GM21528 (cell line): ENCODE measurements at regions not wholly inside any gene's neighbourhood (a gene's known extent, or its start where the extent isn't known, plus 50 kb on each side); places are given as distances from the start of the nearest gene placed in this dataset.
A peak's percentile ranks its signal among the peaks of the same experiment; 100 is the strongest.
"Not testable (repeated sequence)": the region's sequence is repeated elsewhere in the genome, so short reads cannot be mapped to it uniquely, and the experiment has no call there.

ENCODE experiments used
- ATAC-seq: cut with Tn5 transposase; IDR thresholded peaks from one replicate; pipeline ENCODE4 v1.9.1; 2021; ENCODE audit warnings: mild to moderate bottlenecking, moderate library complexity; ENCODE audit not compliant: unreplicated experiment, low FRiP score

DNA sequence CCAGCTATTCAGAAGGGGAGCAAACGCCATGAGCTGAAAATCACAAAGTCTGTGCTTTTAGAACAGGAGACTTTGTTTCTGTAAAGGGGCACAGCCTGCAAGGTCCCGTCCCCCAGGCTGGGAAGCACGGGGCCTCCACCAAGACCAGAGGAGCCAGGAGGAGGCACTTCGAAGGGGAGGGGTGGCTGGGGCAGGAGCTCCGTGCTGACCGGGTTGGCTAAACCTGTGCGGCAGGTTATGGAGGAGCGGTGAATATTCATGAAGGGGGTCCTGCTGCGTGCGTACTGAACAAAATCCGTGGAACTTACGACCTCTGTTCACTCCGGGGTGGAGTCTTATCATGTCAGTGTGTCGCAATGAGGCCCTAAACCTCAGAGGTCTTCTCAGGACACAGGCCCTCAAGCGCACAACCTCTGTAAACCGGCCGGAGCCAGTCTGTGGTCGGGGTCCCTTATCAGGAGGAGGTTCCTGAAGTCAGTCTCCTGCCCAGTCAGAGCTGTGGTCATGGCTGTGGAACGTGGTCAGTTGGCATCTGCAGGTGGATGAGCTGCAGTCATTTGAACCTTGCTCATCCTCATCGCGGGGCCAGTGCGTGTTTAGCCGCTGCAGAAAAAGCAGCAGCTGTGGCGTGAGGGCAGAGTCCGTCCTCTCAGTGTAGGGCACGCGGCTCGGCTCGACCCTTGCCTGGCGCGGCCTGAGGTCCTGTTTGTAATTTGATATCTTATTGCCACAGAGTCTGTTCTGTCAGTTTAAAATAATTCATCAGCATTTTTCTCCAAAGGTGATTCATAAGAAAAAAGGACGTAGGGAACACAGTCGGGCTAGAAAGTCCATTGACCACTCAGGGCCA, 5507.7 kb upstream of the TPTE start:
- ATAC-seq: not testable (repeated sequence)

DNA sequence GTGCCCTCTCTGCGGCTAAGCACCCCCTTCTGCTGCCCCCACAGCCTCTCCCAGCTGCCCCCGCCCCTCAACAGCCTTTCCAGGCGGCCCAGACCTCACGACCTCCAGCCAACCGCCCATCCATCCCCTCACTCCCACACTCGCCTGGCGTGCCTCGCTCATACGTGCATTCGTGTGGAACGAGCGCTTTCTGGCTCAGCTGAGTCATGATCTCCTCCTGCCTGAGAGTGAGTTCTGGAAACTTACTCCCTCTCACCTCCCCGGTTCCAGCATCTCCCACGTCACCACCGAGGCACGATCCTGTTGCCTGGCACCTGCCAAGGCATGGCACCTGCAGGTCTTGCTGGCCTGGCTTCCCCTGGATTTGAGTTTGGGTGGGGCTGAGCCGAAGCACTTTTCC, 5506.2 kb upstream of the TPTE start:
- ATAC-seq: not testable (repeated sequence)

DNA sequence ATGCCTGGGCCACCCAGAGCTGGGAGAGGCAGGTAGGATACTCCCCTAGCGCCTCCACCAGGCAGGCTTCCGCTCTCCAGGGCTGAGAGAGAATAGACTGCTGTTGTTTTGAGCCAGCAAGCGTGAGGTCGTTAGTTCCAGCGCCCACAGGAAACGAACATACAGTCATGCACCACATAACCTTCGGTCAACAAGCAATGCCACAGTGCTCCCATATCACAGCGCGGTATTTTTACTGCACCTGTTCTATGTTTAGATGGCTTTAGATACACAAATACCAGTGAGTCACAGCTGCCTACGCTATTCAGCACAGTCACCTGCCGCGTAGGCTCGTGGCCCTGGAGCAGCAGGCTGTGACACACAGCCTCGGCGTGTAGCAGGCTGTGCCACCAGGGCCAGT, 5502.3 kb upstream of the TPTE start:
- peak; percentile 49 for ATAC-seq

DNA sequence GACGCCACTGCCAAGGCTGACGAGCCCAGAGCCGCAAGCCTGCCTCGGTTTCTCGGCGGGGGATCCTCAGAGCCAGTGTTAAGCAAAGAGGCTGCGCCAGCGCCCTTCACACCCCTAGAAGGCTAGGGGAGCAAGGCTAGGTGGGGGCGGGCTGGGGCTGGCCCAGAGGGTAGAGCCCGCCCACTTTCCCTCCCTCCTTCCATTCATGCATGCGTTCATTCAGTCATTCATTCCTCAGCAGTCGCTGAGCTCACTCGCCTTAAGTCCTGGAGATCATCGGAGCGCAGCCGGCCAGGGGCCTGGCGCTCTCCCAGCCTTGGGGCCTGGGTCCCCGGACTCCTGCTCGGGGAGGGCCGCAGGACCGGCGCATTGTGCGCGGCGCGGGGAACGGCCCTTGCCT, 5499.6 kb upstream of the TPTE start:
- peak; percentile 34 for ATAC-seq

DNA sequence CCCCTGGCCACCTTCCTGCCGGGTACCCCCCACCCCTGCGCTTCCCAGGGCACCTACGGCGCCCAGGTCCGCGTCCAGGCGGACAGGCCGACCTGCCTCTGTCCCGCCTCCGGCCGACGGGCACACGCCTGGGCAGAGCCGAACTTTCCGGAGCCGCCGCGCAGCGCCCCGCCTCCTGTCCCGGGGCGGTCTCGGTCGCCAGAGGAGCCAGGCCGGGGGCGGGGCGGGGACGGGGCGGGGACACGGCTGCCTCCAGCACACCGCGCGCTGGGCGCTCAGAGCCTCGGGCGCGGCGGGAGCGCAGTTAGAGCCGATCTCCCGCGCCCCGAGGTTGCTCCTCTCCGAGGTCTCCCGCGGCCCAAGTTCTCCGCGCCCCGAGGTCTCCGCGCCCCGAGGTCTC, 5499.1 kb upstream of the TPTE start:
- ATAC-seq: peak; percentile 46

DNA sequence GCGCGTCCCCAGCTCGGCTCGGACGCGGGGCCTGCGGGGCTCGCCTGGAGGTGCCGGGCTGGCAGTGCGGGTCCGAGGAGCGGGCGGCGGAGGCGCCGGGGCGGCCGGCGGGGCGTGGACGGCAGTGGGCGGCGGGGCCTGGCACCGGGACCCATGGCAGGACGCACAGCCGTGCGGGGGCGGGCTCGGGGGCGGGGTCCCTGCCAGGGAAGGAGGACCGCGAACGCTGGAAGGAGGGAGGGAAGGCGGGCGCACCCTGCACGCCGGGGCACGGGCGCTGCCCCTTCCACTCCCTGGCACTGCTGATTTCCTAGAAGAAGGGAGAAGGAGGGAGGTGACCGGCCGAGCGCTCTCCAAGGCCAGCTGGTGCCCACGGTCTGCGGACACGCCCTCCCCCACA, 5498.6 kb upstream of the TPTE start:
- ATAC-seq: not testable (repeated sequence)

DNA sequence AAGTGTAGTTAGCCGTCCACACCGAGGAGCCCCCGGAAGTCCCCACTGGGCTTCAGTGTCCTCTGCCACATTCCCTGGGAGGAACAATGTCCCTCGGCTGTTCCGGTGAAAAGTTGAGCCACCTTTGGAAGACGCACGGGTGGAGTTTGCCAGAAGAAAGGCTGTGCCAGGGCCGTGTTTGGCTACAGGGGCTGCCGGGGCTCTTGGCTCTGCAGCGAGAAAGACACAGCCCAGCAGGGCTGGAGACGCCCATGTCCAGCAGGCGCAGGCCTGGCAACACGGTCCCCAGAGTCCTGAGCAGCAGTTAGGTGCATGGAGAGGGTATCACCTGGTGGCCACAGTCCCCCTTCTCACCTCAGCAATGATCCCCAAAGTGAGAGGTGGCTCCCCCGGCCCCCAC, 5486.2 kb upstream of the TPTE start:
- not testable (repeated sequence) for ATAC-seq

DNA sequence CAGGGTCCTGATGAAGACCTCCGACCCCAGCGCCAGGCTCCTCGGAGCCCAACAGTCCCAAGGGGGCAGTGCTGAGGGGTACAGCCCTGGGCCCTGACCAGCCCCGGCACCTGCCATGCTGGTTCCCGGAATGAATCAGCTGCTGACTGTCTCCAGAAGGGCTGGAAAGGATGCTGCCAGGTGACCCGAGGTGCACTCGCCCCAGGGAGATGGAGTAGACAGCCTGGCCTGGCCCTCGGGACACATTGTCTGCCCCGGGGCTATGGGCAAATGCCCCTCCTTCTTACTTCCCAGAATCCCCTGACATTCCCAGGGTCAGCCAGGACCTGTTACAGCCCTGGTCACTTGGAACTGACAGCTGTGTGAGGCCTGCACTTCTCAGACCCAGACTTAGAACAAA, 5485.8 kb upstream of the TPTE start:
- not testable (repeated sequence) for ATAC-seq

DNA sequence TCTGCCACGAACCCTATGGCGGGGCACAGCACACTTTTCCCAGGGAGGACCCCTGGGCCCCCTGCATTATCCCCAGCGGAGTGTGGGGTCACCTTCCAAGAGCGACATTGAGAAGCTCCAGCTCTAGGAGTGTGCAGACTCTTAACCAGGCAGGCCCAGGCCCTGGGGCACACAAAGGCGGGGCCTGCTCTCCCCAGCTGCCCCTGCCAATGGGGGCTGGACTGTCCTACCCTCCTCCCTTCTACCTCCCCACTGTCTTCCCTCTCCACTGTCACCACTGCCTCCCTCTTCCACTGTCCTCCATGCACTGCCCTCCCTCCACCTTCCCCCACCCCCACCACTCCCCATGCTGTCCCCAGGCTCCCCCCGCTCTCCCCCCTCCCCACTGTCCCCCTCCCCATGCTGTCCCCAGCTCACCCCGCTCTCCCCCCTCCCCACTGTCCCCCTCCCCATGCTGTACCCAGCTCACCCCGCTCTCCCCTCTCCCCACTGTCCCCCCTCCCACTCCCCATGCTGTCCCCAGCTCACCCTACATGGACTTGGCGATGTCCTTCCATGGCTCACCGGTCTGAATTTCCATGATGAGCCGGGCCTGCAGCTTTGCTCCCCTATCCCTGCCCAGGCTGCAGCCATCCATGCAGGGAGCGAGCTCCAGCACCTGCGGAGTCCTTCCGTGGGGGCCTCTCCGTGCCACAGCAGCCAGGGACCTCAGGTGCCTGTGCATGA, 5483.6 kb upstream of the TPTE start:
- not testable (repeated sequence) for ATAC-seq

DNA sequence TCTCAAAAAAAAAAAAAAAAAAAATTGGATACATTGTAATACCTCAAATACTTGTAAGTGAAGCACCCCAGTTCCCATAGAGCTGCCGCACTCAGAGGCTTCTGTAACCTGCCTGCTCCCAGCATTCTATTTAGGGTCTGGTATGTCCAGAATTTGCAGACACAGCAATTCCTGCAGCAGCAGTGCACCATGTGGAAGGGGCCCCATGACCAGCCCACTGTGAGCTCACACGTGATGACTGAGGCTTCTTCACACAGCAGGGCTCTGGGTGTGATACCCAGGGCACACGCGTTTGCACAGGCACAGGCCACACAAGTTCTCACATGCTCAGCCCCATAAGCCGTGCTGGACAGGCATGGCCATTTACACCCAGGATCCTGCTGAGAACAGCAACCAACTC, 5481.5 kb upstream of the TPTE start:
- ATAC-seq: not testable (repeated sequence)

DNA sequence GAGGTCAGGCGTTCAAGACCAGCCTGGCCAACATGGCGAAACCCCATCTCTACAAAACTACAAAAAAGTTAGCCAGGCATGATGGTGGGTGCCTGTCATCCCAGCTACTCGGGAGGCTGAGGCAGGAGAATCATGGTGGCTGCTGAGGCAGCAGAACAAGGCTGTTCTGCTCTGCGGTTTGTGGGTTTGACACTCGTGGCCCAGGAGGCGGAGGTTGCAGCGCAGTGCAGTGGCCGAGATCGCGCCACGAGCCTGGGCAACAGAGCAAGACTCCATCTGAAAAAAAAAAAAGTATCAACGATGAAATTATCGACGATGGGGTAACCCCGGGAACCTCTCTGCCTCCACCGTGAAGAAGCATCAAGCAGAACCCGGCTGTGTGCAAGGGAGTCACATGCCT, 5478.8 kb upstream of the TPTE start:
- ATAC-seq: not testable (repeated sequence)

DNA sequence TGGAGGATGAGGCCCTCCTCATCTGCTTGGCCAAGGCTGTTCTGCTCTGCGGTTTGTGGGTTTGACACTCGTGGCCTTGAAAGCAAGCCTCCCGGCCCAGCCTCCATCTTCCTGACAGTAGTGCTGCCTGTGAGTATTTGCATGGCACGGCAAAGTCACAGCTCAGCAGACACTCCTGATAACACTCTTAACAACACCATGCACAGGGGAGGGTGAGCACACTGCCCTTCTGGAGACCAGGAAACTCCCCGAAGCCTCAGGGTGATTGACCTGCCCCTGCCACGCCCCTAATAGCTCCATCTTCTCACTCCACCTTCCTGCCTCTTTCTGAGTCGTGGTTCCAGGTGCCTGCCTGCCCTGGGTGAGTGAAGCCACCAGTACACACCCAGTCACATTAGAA, 5476.6 kb upstream of the TPTE start:
- ATAC-seq: not testable (repeated sequence)

DNA sequence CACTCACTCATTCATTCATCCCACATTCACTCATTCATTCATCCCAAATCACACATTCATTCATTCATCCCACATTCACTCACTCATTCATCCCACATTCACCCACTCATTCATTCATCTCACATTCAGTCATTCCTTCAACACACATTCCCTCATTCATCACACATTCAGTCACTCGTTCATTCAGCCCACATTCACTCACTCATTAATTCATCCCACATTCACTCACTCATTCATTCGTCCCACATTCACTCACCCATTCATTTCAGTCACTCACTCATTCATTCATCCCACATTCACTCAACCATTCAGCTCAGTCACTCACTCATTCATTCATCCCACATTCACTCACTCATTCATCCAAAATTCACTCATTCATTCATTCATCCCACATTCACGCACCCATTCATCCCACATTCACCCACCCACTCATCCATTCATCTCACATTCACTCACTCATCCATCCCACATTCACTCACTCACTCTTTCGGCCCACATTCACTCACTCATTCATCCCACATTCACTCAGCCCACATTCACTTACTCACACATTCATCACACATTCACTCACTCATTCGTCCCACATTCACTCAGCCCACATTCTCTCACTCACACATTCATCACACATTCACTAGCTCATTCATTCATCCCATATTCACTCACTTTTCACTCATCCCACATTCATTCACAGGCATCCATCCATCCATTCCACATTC, 5469.9 kb upstream of the TPTE start:
- ATAC-seq: not testable (repeated sequence)

DNA sequence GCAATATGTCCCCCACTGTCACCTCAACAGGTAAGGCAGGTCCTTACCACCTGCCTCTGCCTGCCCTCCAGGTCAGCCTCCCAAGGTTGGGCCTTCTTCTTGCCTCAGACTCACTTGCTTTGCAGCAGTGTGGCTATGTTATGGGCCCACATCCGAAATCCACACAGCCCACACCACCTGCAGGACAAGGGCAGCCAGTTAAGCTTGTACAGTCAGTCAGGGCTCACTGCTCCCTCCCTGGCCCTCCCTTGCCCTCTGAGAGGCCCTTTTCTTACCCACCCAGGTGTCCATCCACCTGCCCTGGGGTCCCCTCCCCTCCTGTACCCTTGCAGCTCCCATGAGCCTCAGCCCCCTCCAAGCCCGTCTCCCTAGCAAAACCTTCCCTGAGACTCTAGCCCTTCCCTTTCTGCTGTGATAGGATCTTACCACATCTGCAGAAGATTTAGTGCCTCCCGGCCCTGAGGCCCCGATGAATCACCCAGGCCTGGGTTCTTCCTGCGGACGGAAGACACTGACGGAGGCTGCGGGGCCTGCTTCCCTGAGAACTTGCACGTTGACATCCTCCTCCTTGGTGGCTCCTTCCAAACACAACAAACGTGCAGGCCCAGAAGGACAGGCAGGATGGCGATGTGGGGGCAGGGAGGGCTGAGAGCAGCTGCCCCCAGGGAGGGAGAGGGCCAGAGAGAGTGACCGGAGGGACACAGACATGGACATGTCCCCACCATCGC, 5466.2 kb upstream of the TPTE start:
- not testable (repeated sequence) for ATAC-seq

DNA sequence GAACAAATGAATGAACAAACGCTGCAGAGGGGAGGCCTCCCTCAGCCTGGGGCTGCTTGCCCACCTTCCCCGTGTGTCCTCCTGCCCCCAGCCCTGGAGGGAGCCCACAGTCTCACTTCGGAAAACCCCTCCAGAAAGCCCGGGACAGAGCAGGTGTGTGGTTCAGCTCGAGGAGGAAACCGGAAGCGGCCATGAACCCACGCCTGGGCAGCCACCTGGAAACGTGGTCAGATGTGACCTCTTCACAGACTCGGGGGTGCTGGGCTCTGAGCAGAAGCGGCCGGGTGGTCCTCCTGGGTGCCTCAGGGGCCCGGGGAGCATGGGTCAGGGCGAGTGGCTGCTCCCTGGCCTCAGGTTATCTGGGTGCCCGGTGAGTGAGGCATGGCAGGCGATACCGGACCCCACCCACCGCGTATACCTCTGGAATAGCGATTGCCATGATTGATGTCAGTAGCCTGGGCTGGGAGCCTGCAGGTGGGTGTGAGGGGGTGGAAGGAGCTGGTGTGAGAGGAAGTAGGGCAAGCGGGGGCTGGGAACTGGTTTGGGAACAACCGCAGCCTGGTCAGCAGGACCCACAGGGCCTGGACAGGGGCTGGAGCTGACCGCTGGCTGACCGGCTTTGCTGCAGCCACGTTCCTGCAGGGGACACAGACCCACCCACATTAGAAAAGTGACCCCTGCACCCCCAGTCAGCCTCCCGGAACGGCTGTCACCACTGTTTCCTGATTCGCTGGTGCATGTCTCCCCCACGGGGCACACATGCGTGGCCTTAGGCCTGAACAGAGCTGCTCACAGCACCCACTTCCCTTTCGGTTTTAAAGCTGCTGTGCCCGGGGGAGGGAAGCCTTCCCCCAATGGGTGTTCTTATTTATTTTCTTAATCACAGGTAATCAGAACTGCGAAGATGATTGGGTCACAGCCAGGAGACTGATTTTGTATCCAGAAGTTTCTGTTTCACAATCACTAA, 5465.1 kb upstream of the TPTE start:
- ATAC-seq: not testable (repeated sequence)

DNA sequence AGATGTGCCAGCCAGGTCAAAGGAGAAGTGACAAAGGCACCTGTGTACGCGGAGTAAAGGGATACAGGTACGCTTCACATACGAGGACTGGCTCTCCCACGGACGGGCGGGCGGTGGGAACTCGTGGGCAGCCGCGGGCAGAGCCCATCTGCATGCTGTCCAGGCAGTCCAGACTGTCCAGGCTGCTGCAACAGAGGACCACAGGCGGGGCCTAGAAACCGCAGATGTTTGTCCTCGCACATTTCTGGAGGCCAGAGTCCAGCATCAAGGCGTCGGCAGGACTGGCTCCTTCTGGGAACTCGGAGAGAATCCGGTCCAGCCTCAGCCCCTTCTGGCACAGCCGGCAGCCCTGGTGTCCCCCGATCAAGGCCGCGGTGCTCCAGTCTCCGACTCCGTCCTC, 5464.3 kb upstream of the TPTE start:
- ATAC-seq: not testable (repeated sequence)

DNA sequence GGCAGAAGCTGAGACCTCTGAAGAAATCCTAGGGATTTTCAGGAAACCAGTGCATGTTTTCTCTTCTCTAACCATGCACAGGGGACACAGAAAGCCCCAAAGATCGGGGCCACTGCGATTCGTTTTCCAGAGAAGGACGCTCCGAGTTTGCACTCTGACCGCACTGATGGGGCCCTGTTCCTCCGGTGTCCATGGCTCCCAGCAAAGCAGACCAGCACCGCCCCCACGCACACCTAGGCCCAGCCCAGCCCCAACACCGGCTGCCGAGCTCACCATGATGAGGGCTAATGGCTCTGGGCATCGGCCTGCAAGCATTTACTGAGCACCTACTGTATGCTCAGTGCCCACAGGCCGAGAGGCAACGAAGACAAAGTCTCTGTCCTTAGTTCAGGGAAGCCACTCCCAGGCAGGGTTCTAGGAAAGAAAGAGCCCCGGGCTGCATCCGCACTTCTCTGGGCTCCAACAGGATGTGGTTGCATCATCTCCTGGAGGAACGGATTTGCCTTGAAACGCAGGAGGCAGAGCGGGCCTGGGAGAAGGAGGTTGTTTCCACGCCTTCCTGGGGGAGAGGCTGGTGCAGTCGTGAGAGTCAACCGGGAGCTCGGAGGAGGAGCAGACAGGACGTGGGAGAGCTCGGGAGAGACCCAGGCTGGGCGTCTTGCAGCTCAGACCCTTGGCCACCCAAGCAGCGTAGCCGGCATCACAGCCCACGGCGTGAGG, 5460.9 kb upstream of the TPTE start:
- not testable (repeated sequence) for ATAC-seq

DNA sequence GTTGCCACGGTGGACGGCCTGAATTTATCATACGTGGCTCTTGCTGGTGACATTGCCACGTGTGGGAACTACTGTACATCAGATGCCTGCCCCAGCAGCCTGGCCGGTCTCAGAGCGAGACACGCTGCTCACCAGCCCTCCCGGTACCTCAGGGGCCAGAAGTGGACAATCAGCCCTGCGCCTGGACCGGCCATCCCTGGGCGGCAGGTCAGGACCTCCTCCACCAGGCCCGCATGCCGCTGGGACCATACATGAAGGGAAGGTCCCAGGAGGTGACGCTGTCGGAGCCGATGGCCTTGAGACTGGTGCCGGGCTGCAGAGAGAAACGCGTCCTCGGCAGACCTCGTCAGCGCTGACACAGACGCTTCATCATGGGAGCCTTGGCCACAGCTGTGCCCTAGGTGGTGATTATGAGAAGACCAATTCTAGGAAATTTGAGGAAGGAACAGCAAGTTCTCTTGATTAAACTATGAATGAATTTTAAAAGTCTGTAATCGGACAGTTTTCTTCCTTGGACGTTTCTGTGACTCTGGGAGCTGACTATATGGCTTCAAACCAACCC, 5456.7 kb upstream of the TPTE start:
- not testable (repeated sequence) for ATAC-seq
